Keratinocyte (primary cell): ENCODE measurements at regions not wholly inside any gene's neighbourhood (a gene's known extent, or its start where the extent isn't known, plus 50 kb on each side); places are given as distances from the start of the nearest gene placed in this dataset.

Source experiments
- DNase-seq: peaks from one replicate; pipeline ENCODE4 v3.0.0-alpha.2; 2011; ENCODE audit warnings: low read depth, missing footprints, low spot score
- FAIRE-seq: peaks from 2 replicates; lab custom pipeline; 2011; peaks lifted over from hg19 to GRCh38; lab: Jason Lieb, UNC
- H2AFZ ChIP-seq: 2 replicates; pipeline ENCODE4 v1.6.0; 2012; ENCODE audit warnings: low read length, control low read depth, inconsistent platforms; ENCODE audit not compliant: control insufficient read depth
- H3K27ac ChIP-seq: 2 replicates; pipeline ENCODE4 v1.5.1; 2011; ENCODE audit warnings: low read length; ENCODE audit not compliant: control insufficient read depth, insufficient read depth
- H3K27me3 ChIP-seq: 3 replicates; pipeline ENCODE4 v1.6.0; 2011; ENCODE audit warnings: low read length; ENCODE audit not compliant: control insufficient read depth, insufficient read depth; ENCODE audit errors: extremely low read depth
- H3K36me3 ChIP-seq, 2 experiments: 2 replicates in 1 of 2; 3 replicates in 1 of 2; pipeline ENCODE4 v1.5.1; 2011; ENCODE audit warnings: low read length in 2 of 2, mild to moderate bottlenecking in 1 of 2; ENCODE audit not compliant: control insufficient read depth in 2 of 2, insufficient read depth in 2 of 2; ENCODE audit errors: extremely low read depth in 1 of 2
- H3K4me1 ChIP-seq: 3 replicates; pipeline ENCODE4 v1.5.1; 2011; ENCODE audit warnings: low read length; ENCODE audit not compliant: control insufficient read depth, insufficient read depth; ENCODE audit errors: extremely low read depth
- H3K4me2 ChIP-seq: 3 replicates; pipeline ENCODE4 v1.6.0; 2011; ENCODE audit warnings: low read depth, low read length; ENCODE audit not compliant: control insufficient read depth, insufficient read depth; ENCODE audit errors: extremely low read depth
- H3K4me3 ChIP-seq, 3 experiments: fragments of 200-600 bp in 1 of 3; sonication (generic) in 1 of 3; 2 replicates in 2 of 3; 3 replicates in 1 of 3; pipeline ENCODE4 v1.5.1; 2011 to 2016; ENCODE audit warnings: low read length in 3 of 3, mild to moderate bottlenecking in 3 of 3, control low read depth in 2 of 3, inconsistent platforms in 1 of 3, low read depth in 1 of 3, mixed read lengths in 1 of 3, mixed run types in 1 of 3, moderate library complexity in 1 of 3; ENCODE audit not compliant: control insufficient read depth in 2 of 3, insufficient read depth in 2 of 3; ENCODE audit errors: extremely low read depth in 1 of 3
- H3K79me2 ChIP-seq: 2 replicates; pipeline ENCODE4 v1.6.0; 2012; ENCODE audit warnings: low read length; ENCODE audit not compliant: control insufficient read depth, insufficient read depth
- H3K9ac ChIP-seq: 3 replicates; pipeline ENCODE4 v1.6.0; 2011; ENCODE audit warnings: low read length; ENCODE audit not compliant: control insufficient read depth, insufficient read depth; ENCODE audit errors: extremely low read depth
- H3K9me1 ChIP-seq: 3 replicates; pipeline ENCODE4 v1.6.0; 2011; ENCODE audit warnings: low read length; ENCODE audit not compliant: control insufficient read depth, insufficient read depth; ENCODE audit errors: extremely low read depth
- H3K9me3 ChIP-seq: 2 replicates; pipeline ENCODE4 v1.5.1; 2012; ENCODE audit warnings: low read depth, low read length; ENCODE audit not compliant: control insufficient read depth
- H4K20me1 ChIP-seq: 3 replicates; pipeline ENCODE4 v1.6.0; 2011; ENCODE audit warnings: low read length; ENCODE audit not compliant: control insufficient read depth, insufficient read depth; ENCODE audit errors: extremely low read depth
- CTCF ChIP-seq, 3 experiments: IDR thresholded peaks in 1 of 3; conservative IDR thresholded peaks in 1 of 3; optimal IDR thresholded peaks in 1 of 3; 2 replicates in 2 of 3; 3 replicates in 1 of 3; pipeline versions ENCODE3 to v1.5.1; 2011; ENCODE audit warnings: low read length in 3 of 3, mild to moderate bottlenecking in 3 of 3, moderate library complexity in 2 of 3, control low read depth in 1 of 3, inconsistent platforms in 1 of 3; ENCODE audit not compliant: insufficient read depth in 2 of 3; ENCODE audit errors: extremely low read depth in 1 of 3
- EZH2 ChIP-seq: IDR thresholded peaks from one replicate; pipeline ENCODE4 v1.6.1; 2012; ENCODE audit warnings: inconsistent platforms, mild to moderate bottlenecking, low read length, moderate library complexity
- dilution Hi-C: fragments of 300-500 bp; cut with MboI; formaldehyde crosslinking; loops from one replicate; pipeline ENCODE4 v1.7.0; 2020; ENCODE audit warnings: low sequenced_read_pairs; ENCODE audit not compliant: extremely low pct_ligation_motif_present

GRCh38 chr15:70323111-70323851 lies 225.6 kb upstream of the TLE3 start:
- no peak overlapping the region for H2AFZ ChIP-seq
- no peaks in the 10 kb centered on the region for H3K27me3 ChIP-seq
- DNase-seq (no peak), FAIRE-seq (no peak)
- no peaks in the 10 kb centered on the region for H3K79me2 ChIP-seq
- peaks cover 18% of the 10 kb centered on the region for H3K4me1 ChIP-seq
- TF ChIP-seq CTCF (optimal IDR thresholded peaks at IDR 0.05 in 1 of 3, IDR thresholded peaks at IDR 0.05 in 1 of 3, conservative IDR thresholded peaks at IDR 0.05 in 1 of 3; ENCODE audit: extremely low read depth in 1 of 3, insufficient read depth in 2 of 3, low read length in 3 of 3) (no peak), EZH2 (no peak)
- no peak overlapping the region for H3K9ac ChIP-seq
- H3K4me3 ChIP-seq, result no peak overlapping the region
- dilution Hi-C loops, result no loop called here
- H3K27ac ChIP-seq, result no peak overlapping the region
- no peaks in the 10 kb centered on the region for H4K20me1 ChIP-seq
- no peaks in the 10 kb centered on the region for H3K9me1 ChIP-seq
- H3K4me2 ChIP-seq, result no peak overlapping the region
- no peaks in the 10 kb centered on the region for H3K36me3 ChIP-seq
- H3K9me3 ChIP-seq, result no peaks in the 10 kb centered on the region

GRCh38 chr15:70322051-70322668 lies 224.4 kb upstream of the TLE3 start:
- peaks cover 16% of the 10 kb centered on the region for H3K4me1 ChIP-seq
- H3K9ac ChIP-seq, result no peak overlapping the region

More at GRCh38 chr15:70322051-70322668, 224.4 kb upstream of the TLE3 start:
- dilution Hi-C loops, result no loop called here
- H3K9me3 ChIP-seq, result no peaks in the 10 kb centered on the region
- no peak overlapping the region for H2AFZ ChIP-seq
- H3K36me3 ChIP-seq, result no peaks in the 10 kb centered on the region
- no peak for DNase-seq
- TF ChIP-seq CTCF (optimal IDR thresholded peaks at IDR 0.05 in 1 of 3, IDR thresholded peaks at IDR 0.05 in 1 of 3, conservative IDR thresholded peaks at IDR 0.05 in 1 of 3; ENCODE audit: extremely low read depth in 1 of 3, insufficient read depth in 2 of 3, low read length in 3 of 3) (no peak), EZH2 (no peak)
- H4K20me1 ChIP-seq, result no peaks in the 10 kb centered on the region
- no peak overlapping the region for H3K27ac ChIP-seq
- H3K9me1 ChIP-seq, result no peaks in the 10 kb centered on the region
- no peaks in the 10 kb centered on the region for H3K79me2 ChIP-seq
- H3K4me3 ChIP-seq, result no peak overlapping the region
- H3K4me2 ChIP-seq, result no peak overlapping the region
- H3K27me3 ChIP-seq, result no peaks in the 10 kb centered on the region
- no peak for FAIRE-seq
